ENCODE measurements at regions not wholly inside any gene's neighbourhood (a gene's known extent, or its start where the extent isn't known, plus 50 kb on each side); places are given as distances from the start of the nearest gene placed in this dataset.

- DNase-seq = no peak
These were observed 280.6 kb upstream of the RTL1 start for GRCh38 chr14:101184104-101184455.

DNA sequence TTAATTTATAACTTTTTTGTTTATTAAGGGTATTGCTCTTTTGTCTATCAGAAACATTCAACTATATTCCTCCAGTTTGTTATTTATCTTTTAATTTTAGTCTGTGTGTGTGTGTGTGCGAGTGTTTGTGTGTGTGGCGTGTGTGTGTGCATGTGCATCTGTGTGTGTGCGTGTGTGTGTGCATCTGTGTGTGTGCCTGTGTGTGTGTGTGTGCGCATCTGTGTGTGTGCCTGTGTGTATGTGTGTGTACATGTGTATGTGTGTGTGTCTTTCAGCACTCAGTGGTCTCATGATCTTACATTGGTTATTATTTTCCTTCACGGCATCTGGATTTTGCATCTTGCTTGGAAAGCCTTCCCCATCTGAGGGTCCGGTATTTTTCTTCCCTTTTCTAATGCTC lies 281.1 kb upstream of the RTL1 start:
- no peak for DNase-seq

GRCh38 chr14:101185073-101185835 lies 281.7 kb upstream of the RTL1 start:
- DNase-seq = no peak

DNA sequence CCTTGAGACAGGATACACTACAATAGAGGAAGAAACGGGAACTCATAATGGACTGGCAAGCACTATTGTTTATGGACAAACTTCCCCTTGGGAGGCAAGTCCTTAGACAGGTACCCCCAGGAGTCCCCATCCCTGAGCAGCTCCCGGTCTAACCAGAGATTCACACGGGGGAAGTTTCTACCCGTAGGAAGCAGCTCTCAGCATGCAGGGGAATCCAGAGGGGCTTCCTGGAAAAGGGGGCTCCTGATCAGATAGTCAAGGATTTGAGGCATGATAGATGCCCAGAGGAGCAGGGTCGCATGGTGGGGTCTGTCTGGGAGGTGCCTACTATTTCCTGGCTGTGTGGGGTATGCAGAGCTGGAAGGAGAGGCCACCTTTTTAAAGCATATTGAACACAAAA lies 282.4 kb upstream of the RTL1 start:
- DNase-seq = no peak

DNA sequence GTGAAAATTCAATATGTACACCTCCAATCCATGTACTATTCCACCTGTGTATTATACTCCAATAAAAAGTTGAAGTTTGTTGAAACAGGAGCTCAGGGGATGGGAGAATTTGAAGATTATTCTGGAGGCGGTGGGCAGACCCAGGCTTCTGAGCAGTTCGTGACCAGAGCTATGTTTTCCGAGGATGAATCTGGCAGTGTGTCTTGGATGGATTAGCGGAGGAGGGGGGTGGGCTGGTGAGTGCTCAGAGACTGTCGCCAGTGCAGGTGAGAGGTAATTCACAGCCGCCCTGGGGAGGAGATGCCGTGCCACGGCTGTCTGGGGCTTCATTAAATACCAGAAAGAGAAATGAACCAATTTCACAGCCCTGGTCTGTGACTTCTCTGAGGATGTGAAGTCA lies 283.0 kb upstream of the RTL1 start:
- DNase-seq = no peak

GRCh38 chr14:101186992-101187815 lies 283.7 kb upstream of the RTL1 start:
- no peak for DNase-seq

GRCh38 chr14:101187816-101188570 lies 284.5 kb upstream of the RTL1 start:
- no peak for DNase-seq

DNA sequence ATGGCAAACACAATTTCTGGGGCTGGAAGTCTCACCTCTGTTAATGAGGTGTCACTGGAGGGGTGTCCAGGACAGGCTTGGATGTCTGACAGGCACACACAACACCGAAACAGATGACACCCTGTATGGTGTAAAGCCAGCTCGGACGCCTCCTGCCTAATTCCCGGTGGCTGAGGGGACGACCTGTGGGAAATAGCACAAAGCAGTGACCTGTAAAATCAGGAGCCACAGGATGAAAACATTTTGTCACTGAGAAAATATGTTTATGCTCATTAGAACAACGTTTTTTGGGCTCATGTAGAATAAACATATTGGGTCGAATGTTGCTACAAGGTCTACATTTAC lies 285.0 kb upstream of the RTL1 start:
- no peak for DNase-seq

GRCh38 chr14:101189266-101189665 lies 285.7 kb upstream of the RTL1 start:
- DNase-seq = no peak

- DNase-seq = no peak
These were observed 286.5 kb upstream of the RTL1 start for GRCh38 chr14:101189962-101190560.

DNA sequence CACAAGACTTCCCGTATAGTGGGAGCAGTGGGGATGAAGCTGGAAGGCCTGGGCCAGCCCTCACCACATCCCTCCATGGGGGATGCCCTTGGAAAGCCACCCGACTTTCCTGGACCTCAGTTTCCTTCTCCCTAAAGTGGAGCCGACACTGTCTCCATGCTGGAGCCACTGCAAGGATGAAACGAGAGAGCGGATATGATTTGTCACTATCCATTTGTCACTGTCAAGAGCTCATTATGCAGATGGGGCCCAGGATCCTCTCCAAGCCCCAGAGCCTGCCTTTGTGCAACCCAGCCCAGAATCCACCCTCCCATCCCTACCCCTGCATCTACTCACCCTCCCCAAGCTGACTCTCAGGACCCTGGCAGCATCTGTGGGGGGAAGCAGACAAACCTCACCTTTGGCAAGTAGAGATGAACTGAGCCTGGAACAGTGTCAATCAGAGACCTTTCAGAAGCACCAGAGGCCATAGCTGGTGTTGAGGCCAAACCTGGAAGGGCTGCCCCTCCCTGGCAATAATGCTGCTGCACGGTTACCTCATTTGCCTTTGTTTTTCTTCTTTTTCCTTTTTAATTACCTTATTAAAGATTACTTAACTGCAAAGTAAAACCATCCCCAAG lies 287.7 kb upstream of the RTL1 start:
- no peak for DNase-seq

DNA sequence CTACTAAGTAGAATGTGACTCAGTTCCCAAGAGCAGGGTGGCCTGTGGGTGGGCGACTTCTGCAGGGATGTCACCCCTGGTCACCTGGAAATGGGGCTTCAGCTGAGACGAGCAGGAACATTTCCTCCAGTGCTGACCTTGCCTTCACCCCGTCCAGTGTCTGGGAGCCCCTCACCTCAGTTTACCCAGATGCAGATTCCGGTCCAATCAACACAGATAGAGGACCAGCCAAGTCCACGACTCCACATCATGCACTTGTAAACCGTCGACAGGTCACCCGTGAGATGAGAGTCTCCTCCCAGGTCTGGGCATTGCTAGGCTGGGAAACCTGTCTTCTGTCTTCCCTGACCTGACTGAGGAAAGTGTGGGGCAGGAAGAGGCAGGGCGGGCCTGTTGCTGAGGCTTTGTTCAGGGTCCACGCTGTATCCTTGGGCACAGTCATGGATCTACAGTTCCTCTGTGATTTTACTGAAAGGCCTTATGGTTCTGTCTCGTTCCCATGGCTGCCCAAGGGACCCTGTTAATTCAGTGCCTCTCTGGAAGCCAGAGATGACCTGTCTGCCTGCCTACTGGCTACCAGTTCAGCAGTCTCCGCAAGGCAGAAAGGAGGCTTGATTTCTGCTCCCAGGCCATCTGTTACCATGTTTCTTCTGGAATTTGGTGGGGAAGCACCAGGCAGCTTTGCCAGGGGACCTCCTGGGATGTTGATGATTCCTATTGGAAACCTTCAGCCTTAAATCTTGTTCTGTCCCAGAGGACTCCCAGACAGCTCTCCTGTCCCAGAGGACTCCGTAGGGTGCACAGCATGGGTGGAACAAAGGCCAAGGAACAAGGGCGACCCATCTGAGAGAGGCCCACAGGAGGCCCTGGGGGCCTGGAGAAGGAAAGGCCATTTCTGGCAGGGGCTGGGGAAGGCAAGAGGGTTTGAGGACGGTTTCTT lies 288.5 kb upstream of the RTL1 start:
- no peak for DNase-seq

DNA sequence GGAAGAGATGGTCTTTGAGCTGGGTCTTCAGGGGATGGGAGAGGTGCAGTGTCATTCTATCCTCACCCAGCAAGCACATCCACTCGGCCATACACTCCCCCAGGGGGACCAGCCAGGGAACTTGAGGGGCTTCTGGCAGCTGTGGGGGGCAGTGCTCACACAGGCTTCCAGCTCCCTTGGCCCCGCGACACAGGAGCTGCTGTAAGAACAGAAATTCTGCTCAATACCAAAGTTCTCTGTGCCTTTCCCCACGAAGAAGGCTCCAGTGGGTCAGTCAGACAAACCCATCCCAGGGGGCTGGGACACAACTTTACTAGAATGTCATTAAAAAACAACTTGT lies 289.1 kb upstream of the RTL1 start:
- no peak for DNase-seq

- DNase-seq = no peak
These were observed 289.8 kb upstream of the RTL1 start for GRCh38 chr14:101193106-101193844.

GRCh38 chr14:101193845-101194372 lies 290.4 kb upstream of the RTL1 start:
- no peak for DNase-seq

DNA sequence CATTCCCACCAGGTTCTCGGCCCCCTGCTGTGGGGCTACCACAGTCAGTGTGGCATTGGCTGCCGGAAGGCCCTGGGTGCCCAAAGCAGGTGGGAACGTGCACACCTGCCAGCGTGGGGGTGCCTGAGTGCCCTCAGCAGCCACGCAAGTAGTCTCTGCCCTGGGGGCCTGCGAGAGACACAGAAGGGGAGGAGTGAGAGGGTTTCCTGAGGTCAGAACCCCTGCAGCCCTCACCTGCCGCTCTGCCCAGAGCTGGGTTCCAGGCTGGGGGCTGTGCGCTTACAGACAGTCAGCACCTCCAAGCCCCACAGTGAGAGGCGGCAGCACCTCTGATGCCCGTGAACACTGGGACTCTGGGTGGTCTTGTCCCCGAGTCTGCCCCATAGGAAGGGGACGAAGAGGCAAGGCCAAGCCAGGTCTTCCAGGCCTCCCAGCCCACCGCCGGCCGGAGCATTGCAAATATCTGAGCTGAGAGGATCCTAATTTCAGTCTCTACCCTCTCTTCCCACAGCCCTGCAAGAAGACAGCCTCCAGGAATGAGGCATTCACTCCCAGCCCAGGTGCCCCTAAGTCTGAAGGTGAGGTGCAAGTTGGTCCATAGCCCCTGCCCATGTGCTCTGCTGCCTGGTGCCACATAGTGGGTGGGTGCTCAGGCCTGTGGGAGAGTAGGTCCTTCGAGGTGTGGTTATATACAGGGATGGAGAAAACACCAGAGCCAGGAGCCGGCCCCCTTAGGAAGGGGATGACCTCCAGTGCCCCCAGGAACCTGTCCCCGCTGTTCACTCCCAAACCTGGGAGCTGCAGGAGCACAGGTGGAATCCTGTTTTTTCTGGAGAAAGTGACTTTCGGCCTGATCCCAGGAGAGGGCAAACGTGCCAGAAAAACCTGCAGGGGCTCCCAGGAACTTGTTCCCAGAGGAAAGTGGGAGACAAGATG lies 291.1 kb upstream of the RTL1 start:
- no peak for DNase-seq

- no peak for DNase-seq
These were observed 291.9 kb upstream of the RTL1 start for GRCh38 chr14:101195309-101195901.

DNA sequence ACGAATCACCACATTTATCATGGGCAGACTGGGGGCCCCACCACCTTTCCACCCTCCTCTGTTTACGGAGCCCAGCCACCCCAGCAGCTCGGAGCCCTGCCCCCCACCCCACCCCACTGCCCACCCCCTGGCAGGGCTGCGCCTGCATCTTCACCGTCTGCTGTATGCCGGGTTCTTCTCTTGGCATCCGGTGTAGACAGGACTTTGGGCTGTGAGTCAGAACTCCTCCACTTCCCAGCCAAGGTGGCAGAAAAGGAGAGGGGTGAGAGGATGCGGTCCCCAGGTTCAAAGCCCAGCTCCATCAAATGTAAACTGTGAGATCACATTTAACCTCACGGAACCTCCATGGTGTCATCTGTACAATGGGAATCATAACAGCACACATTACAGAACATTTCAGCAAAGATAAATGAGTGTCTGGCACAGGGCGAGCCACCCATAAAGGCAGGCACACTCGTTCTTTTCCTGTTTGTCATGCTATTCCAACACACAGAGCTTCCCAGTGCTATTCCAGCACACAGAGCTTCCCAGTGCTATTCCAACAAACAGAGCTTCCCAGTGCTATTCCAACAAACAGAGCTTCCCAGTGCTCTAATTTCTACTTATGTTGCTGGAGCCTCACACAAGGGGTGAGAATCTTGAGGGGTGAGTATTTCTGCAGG lies 292.7 kb upstream of the RTL1 start:
- no peak for DNase-seq

Measured in Kasumi-1 (cell line).